Liver (tissue), 8 donors: ENCODE measurements at regions not wholly inside any gene's neighbourhood (a gene's known extent, or its start where the extent isn't known, plus 50 kb on each side); places are given as distances from the start of the nearest gene placed in this dataset.

Source experiments
- DNase-seq: peaks from one replicate; pipeline ENCODE4 v3.0.0-alpha.2; 2017; ENCODE audit warnings: low spot score
- H3K27ac ChIP-seq, 2 donors: one replicate each; pipeline ENCODE4 v1.7.0; 2013; ENCODE audit warnings: inconsistent platforms in 2 of 2, low read length in 2 of 2, control low read depth in 1 of 2, low read depth in 1 of 2, mild to moderate bottlenecking in 1 of 2
- H3K27me3 ChIP-seq, 4 donors: one replicate each; pipeline versions ENCODE4 v1.6.1 to v1.7.0; 2013; ENCODE audit warnings: low read length in 3 of 4, inconsistent platforms in 1 of 4, mild to moderate bottlenecking in 1 of 4, moderate library complexity in 1 of 4; ENCODE audit not compliant: control insufficient read depth in 4 of 4, insufficient read depth in 4 of 4
- H3K36me3 ChIP-seq, 4 donors: one replicate each; pipeline versions ENCODE4 v1.6.1 to v1.7.0; 2013; ENCODE audit warnings: low read length in 3 of 4, mild to moderate bottlenecking in 3 of 4, low read depth in 1 of 4, moderate library complexity in 1 of 4; ENCODE audit not compliant: control insufficient read depth in 4 of 4, insufficient read depth in 3 of 4
- H3K4me1 ChIP-seq, 4 donors: one replicate each; pipeline versions ENCODE4 v1.6.1 to v1.7.0; 2013; ENCODE audit warnings: low read length in 3 of 4, mild to moderate bottlenecking in 3 of 4, moderate library complexity in 1 of 4; ENCODE audit not compliant: control insufficient read depth in 4 of 4, insufficient read depth in 4 of 4
- H3K4me3 ChIP-seq, 3 donors: one replicate each; pipeline versions ENCODE4 v1.6.1 to v1.7.0; 2013; ENCODE audit warnings: low read length in 3 of 3, control low read depth in 1 of 3, low read depth in 1 of 3, mild to moderate bottlenecking in 1 of 3
- H3K9ac ChIP-seq, 2 donors: one replicate each; pipeline ENCODE4 v1.7.0; 2013; ENCODE audit warnings: low read length in 2 of 2, mild to moderate bottlenecking in 2 of 2, moderate library complexity in 2 of 2, control low read depth in 1 of 2, low read depth in 1 of 2
- H3K9me3 ChIP-seq, 4 donors: one replicate each; pipeline versions ENCODE4 v1.6.1 to v1.7.0; 2013; ENCODE audit warnings: low read length in 3 of 4; ENCODE audit not compliant: control insufficient read depth in 4 of 4
- ATF3 ChIP-seq: IDR thresholded peaks from 2 replicates; pipeline ENCODE4 v1.6.1; 2016; ENCODE audit warnings: antibody characterized with exemption
- CTCF ChIP-seq: fragments of 150-350 bp; IDR thresholded peaks from 2 replicates; pipeline ENCODE4 v1.5.1; 2017; ENCODE audit warnings: improper control_type of control experiment, low read depth, low read length; ENCODE audit not compliant: missing input control
- FOXA1 ChIP-seq: IDR thresholded peaks from 2 replicates; pipeline ENCODE4 v1.6.1; 2016; ENCODE audit warnings: antibody characterized with exemption
- GABPA ChIP-seq, 2 donors: IDR thresholded peaks in 1 of 2; conservative IDR thresholded peaks in 1 of 2; 2 replicates each; pipeline ENCODE4 v1.6.1; 2016; ENCODE audit warnings: antibody characterized with exemption in 2 of 2, mild to moderate bottlenecking in 1 of 2, moderate library complexity in 1 of 2
- HNF4A ChIP-seq, 2 donors: conservative IDR thresholded peaks; 2 replicates each; pipeline ENCODE4 v1.6.1; 2016; ENCODE audit warnings: antibody characterized with exemption in 2 of 2, mild to moderate bottlenecking in 2 of 2
- JUND ChIP-seq, 2 donors: IDR thresholded peaks; 2 replicates each; pipeline ENCODE4 v1.6.1; 2016; ENCODE audit warnings: antibody characterized with exemption in 2 of 2
- RAD21 ChIP-seq, 2 donors: IDR thresholded peaks; 2 replicates each; pipeline ENCODE4 v1.6.1; 2016; ENCODE audit warnings: antibody characterized with exemption in 2 of 2, mild to moderate bottlenecking in 2 of 2
- REST ChIP-seq: IDR thresholded peaks from 2 replicates; pipeline ENCODE4 v1.6.1; 2016; ENCODE audit warnings: antibody characterized with exemption, mild to moderate bottlenecking
- SP1 ChIP-seq: IDR thresholded peaks from 2 replicates; pipeline ENCODE4 v1.6.1; 2018; ENCODE audit warnings: antibody characterized with exemption, mild to moderate bottlenecking
- TAF1 ChIP-seq: conservative IDR thresholded peaks from 2 replicates; pipeline ENCODE4 v1.6.1; 2016; ENCODE audit warnings: antibody characterized with exemption, mild to moderate bottlenecking
- YY1 ChIP-seq: IDR thresholded peaks from 2 replicates; pipeline ENCODE4 v1.6.1; 2016; ENCODE audit warnings: antibody characterized with exemption, mild to moderate bottlenecking
- WGBS: extraction: QIAGEN DNeasy Blood & Tissue Kit; methylation state at CpG from one replicate; pipeline ENCODE4 v1.1.7; 2013; 5-methylcytosine and 5-hydroxymethylcytosine counted together
- TF ChIP-seq, protein P1 (sequence below): IDR thresholded peaks from 2 replicates; pipeline ENCODE4 v1.6.1; 2016; ENCODE audit warnings: antibody characterized with exemption
- donor health status: healthy.
- donor health status: healthy.
- donor health status: healthy.
- donor health status: healthy.
- donor health status: healthy.

- H3K9me3 ChIP-seq, result no peaks in the 10 kb centered on the region
Observed at GRCh38 chr7:148478551-148478950, 112.0 kb upstream of the C7orf33 start.

More at GRCh38 chr7:148478551-148478950, 112.0 kb upstream of the C7orf33 start:
- no peak overlapping the region for H3K9ac ChIP-seq
- no peaks in the 10 kb centered on the region for H3K27me3 ChIP-seq
- peaks cover 3 to 22% (median 13%) of the 10 kb centered on the region in 4 donors for H3K4me1 ChIP-seq
- no peak for DNase-seq
- H3K36me3 ChIP-seq, result no peaks in the 10 kb centered on the region
- TF ChIP-seq, protein P1, sequence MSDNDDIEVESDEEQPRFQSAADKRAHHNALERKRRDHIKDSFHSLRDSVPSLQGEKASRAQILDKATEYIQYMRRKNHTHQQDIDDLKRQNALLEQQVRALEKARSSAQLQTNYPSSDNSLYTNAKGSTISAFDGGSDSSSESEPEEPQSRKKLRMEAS, result no peak
- TF ChIP-seq HNF4A (conservative IDR thresholded peaks at IDR 0.05), result no peak
- TF ChIP-seq SP1, result no peak
- no peak for TF ChIP-seq YY1
- no peak for TF ChIP-seq JUND (IDR thresholded peaks at IDR 0.05)
- no peak for TF ChIP-seq RAD21 (IDR thresholded peaks at IDR 0.05)
- TF ChIP-seq ATF3, result no peak
- no peak for TF ChIP-seq CTCF
- TF ChIP-seq REST, result no peak
- TF ChIP-seq FOXA1, result no peak
- TF ChIP-seq GABPA (IDR thresholded peaks at IDR 0.05 in 1 of 2, conservative IDR thresholded peaks at IDR 0.05 in 1 of 2), result no peak
- no peak for TF ChIP-seq TAF1
- H3K27ac ChIP-seq, result no peak overlapping the region
- H3K4me3 ChIP-seq, result no peak overlapping the region
- 92% methylated on average over 9 of the region's 9 CpGs for WGBS
